Fibroblast of pulmonary artery (primary cell): ENCODE measurements at regions not wholly inside any gene's neighbourhood (a gene's known extent, or its start where the extent isn't known, plus 50 kb on each side); places are given as distances from the start of the nearest gene placed in this dataset.

Experiments
- DNase-seq: peaks from one replicate; pipeline ENCODE4 v3.0.0-alpha.2; 2010; ENCODE audit warnings: low read depth
- H3K4me3 ChIP-seq: replicated peaks from 2 replicates; pipeline ENCODE4 v1.5.1; 2011; ENCODE audit warnings: low read depth, mild to moderate bottlenecking, control low read depth, low read length, moderate library complexity
- CTCF ChIP-seq: IDR thresholded peaks from 2 replicates; pipeline ENCODE4 v1.5.1; 2011; ENCODE audit warnings: mild to moderate bottlenecking, control low read depth, low read length, inconsistent platforms; ENCODE audit errors: missing control alignments

DNA sequence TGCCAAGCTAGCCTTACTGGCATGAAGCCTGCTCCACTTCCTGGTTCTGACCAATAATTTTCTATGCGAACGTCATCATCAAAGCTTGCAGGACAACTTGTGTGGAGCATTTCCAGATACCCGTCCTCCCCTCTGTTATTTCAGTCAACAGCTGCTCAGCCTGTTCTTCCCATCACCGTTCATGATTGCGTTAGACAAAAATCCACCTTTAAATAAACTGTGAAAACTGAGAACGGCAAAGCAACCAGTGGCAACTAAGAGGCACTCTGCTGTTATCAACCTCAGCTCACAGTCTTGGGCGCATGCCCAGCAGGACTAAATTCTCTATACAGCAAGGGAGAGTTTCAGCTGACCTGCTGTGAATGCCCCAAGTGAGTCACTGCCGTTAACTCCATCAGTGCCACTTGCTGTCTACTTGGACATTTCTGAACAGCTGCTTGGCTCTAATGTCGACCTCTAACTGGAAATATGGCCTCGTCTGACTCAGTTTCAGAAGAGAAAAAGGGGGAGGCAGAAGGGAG is 207.4 kb upstream of the RUNX1 start:
- DNase-seq, result peak; percentile 99
- peak overlapping the region; percentile 3 for H3K4me3 ChIP-seq
- TF ChIP-seq CTCF, result peak; percentile 12

GRCh38 chr21:35254765-35255138 is 205.7 kb upstream of the RUNX1 start:
- DNase-seq, result no peak
- no peak for TF ChIP-seq CTCF
- H3K4me3 ChIP-seq, result no peak overlapping the region

DNA sequence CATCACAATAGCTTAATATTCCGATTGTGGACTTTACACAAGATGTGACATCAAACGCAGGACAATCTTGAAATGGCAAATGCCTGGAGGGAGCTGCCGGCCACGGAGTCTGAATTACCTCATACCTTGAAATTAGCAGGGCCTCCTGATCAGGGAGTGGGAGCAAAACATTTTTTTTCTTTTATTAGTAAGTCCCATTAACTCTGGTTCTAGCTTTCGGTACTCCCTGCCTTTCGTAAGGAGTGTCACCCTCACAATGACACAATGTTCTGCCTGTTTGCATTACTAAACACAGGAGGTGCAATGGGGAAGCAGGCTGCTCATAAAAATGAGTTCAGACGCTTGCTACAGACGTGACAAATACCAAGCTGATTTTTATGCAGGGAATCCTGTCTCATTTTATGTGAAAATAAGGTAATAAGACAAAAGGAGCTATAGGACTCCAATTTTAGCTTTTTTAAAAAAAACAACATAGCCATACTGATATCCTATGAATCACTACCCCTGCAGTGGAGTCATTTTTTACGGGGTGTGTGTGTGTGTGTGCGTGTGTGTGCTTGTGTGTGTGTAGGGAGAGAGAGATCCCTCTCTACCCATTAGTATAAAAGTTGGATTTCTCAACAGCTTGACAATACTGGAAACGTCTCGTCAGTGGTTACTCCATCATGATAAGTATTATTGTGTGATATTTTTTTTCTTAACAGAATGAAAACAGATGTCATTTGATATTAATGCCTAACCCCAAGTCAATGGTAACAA is 205.1 kb upstream of the RUNX1 start:
- no peak overlapping the region for H3K4me3 ChIP-seq
- no peak for TF ChIP-seq CTCF
- DNase-seq, result peak; percentile 92

GRCh38 chr21:35252831-35253230 is 203.7 kb upstream of the RUNX1 start:
- H3K4me3 ChIP-seq, result no peak overlapping the region
- no peak for TF ChIP-seq CTCF
- no peak for DNase-seq

DNA sequence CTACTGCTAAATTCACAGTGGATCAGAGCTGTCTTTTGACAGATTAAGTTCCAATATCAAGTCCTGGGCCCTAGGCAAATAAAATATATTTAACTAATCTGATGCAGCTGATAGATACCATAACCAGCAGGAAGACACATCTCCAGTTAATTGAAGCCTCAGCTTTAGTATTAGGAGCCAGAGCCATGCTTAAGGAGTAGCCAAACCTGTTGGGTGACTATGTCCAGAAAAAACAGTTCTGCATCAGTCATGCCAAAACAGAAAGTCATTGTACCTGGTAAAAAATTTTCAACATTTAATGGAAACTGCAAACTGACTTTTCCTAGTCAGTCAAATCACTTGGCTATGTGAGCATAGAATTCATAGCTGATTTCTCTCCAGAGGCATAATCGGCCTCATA is 200.5 kb upstream of the RUNX1 start:
- no peak for DNase-seq

GRCh38 chr21:35245879-35246278 is 196.8 kb upstream of the RUNX1 start:
- no peak overlapping the region for H3K4me3 ChIP-seq
- no peak for DNase-seq
- TF ChIP-seq CTCF, result no peak

More for the DNA sequence above, 200.5 kb upstream of the RUNX1 start:
- H3K4me3 ChIP-seq, result no peak overlapping the region
- TF ChIP-seq CTCF, result no peak

DNA sequence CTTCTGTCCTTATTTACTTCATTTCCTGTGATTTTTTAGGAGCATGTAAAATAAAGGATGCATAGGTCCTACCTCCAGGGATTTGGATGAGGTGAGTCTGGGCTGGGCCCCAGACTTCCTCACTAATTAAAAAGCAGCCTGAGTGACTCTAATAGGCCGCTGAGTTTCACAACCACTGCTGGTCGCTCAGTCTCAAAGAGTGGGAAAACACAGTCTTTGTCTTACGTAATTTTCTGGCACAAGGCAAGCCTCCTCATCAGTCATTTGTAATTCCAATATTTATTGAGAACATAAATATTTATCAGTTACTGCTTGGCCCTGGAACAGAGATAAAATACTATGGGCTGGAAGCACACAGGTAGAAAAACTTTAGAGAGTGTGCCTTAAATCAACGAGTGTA is 195.4 kb upstream of the RUNX1 start:
- DNase-seq, result peak; percentile 54
- TF ChIP-seq CTCF, result no peak
- no peak overlapping the region for H3K4me3 ChIP-seq
